GM12865 (cell line): ENCODE measurements at regions not wholly inside any gene's neighbourhood (a gene's known extent, or its start where the extent isn't known, plus 50 kb on each side); places are given as distances from the start of the nearest gene placed in this dataset.

ENCODE experiments used
- DNase-seq: peaks from one replicate; pipeline ENCODE4 v3.0.0; 2010; ENCODE audit warnings: low read depth
- H3K4me3 ChIP-seq: 2 replicates; pipeline ENCODE4 v1.5.1; 2011; ENCODE audit warnings: mild to moderate bottlenecking, low read depth, low read length, control low read depth
- CTCF ChIP-seq: IDR thresholded peaks from 2 replicates; pipeline ENCODE4 v1.5.1; 2011; ENCODE audit warnings: low read length, control low read depth, low read depth, inconsistent platforms; ENCODE audit not compliant: insufficient read depth; ENCODE audit errors: missing control alignments

GRCh38 chr20:59382907-59383306 is 82.5 kb downstream of the EDN3 start:
- TF ChIP-seq CTCF = no peak
- no peak for DNase-seq
- H3K4me3 ChIP-seq = no peak overlapping the region

GRCh38 chr20:59385038-59385437 is 84.6 kb downstream of the EDN3 start:
- no peak for DNase-seq
- TF ChIP-seq CTCF = no peak
- no peak overlapping the region for H3K4me3 ChIP-seq

- H3K4me3 ChIP-seq = no peak overlapping the region
- no peak for TF ChIP-seq CTCF
- DNase-seq = peak; percentile 7
Observed at GRCh38 chr20:59385480-59385879, 85.1 kb downstream of the EDN3 start.

GRCh38 chr20:59386809-59387208 is 86.4 kb downstream of the EDN3 start:
- no peak for TF ChIP-seq CTCF
- no peak for DNase-seq
- no peak overlapping the region for H3K4me3 ChIP-seq

GRCh38 chr20:59387891-59388290 is 87.5 kb downstream of the EDN3 start:
- TF ChIP-seq CTCF = no peak
- DNase-seq = no peak
- no peak overlapping the region for H3K4me3 ChIP-seq

- no peak overlapping the region for H3K4me3 ChIP-seq
- DNase-seq = no peak
Observed at GRCh38 chr20:59388402-59388801, 88.0 kb downstream of the EDN3 start.

More at GRCh38 chr20:59388402-59388801, 88.0 kb downstream of the EDN3 start:
- TF ChIP-seq CTCF = no peak
